SK-N-MC (cell line): ENCODE measurements at regions not wholly inside any gene's neighbourhood (a gene's known extent, or its start where the extent isn't known, plus 50 kb on each side); places are given as distances from the start of the nearest gene placed in this dataset.

Experiments
- EZH2 ChIP-seq: fragments of 200-600 bp; sonication (generic); IDR thresholded peaks from one replicate; pipeline ENCODE4 v1.6.1; 2017; ENCODE audit warnings: antibody characterized with exemption
- POLR2AphosphoS5 ChIP-seq: IDR thresholded peaks from 2 replicates; pipeline ENCODE4 v1.6.1; 2012; ENCODE audit warnings: mild to moderate bottlenecking, low read depth, low read length, borderline replicate concordance

DNA sequence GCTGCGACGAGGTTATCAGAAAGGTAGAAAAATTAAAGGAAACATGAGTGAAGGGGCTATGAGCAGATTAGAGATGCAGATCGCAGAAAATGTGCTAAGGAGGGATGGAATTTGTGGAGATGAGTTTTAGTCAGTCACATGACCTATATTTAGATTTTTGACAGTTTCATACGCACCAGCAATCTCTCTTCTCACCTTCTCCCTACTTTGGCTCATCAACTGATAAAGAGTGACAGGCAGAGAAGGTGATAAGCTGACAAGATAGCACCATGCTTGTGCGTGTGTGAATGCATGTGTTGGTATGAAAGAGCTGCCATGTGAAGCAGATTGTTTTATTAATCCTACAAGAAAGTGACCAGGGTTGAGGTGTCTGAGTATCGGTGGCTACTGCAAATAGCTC is 252.6 kb downstream of the RAP2A start:
- TF ChIP-seq POLR2AphosphoS5 (no peak), EZH2 (no peak)
